Middle frontal gyrus (tissue), 1 donor: ENCODE measurements at regions not wholly inside any gene's neighbourhood (a gene's known extent, or its start where the extent isn't known, plus 50 kb on each side); places are given as distances from the start of the nearest gene placed in this dataset.

Experiments
- DNase-seq: peaks from one replicate; pipeline ENCODE4 v3.0.0-alpha.2; 2015; ENCODE audit warnings: low spot score; ENCODE audit errors: extremely low spot score

GRCh38 chr20:60815656-60816055 lies 436.4 kb upstream of the CDH4 start:
- DNase-seq: no peak

DNA sequence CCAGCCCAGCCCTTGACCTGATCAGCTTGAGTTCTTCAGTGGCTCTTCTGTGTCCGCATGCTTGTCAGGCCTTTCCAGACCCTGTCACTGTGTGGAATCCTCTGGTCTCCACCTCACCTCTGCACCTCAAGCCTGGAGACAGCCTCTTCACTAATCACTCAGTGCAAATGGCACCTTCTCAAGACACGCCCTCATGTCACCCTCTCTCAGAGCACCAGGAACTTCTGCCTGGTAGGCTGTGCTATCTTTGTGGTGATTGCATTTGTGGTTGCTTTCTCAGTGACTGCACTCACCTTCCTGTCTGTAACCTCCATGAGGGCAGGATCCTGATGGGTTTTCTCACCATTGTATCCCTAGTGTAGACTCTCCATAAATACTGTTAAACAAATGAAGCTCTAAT lies 435.2 kb upstream of the CDH4 start:
- DNase-seq: no peak

DNA sequence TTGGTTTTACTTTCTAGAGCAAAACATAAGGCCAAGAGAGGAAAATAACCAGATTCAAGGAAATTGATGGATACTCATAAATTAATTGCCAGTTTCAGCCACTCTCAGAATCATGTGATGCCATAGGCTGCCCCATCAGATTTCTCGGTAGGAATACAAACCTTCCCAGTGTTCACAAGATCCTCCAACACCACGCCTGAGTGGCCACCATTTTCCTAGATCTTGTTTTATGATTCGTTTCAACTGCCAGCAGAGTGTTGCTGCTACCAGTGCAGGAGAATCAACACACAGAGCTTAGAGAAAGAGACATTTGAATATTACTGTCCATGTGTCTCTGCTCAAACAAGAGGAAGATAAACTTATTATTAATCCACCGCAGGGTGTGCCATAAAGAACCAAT lies 434.2 kb upstream of the CDH4 start:
- no peak for DNase-seq

DNA sequence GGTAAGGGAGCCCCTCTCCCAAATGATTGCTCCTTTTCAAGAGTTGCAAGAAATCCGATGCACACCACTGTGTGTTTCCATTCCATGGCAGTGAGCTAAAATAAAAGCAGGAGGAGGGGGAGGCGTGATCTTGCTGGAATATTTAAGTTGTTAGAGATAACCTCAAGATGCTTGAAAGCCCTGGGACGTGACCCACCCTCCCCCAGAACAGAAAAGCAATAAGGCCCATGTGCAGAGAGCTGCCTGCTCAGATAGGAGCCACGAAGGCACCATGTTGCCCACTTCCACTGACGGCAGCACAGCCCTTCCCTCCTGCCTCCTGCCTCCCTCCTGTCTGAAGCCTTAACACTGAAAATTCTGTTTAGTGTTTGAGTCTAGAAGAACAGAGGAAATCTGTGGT lies 432.6 kb upstream of the CDH4 start:
- DNase-seq: no peak

- no peak for DNase-seq
Measured at GRCh38 chr20:60820149-60820548, 431.9 kb upstream of the CDH4 start.

DNA sequence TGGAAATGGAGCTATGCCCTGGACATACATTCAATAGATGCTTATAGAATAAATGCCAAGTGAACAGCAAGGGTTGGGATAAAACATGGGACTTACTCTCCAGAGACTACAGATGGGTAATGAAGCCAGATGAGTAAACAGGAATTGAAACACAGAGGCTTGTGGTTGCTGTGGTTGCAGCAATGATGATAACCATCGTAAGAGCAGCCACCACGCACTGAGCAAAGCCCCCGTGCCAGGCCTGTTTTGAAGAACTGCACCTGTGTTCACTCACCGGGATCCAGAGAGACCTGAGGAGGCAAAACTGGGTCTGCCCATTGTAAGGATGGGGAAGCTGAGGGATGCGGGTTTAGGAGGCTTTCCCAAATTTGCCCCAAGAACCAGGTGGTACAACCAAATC lies 431.1 kb upstream of the CDH4 start:
- no peak for DNase-seq

DNA sequence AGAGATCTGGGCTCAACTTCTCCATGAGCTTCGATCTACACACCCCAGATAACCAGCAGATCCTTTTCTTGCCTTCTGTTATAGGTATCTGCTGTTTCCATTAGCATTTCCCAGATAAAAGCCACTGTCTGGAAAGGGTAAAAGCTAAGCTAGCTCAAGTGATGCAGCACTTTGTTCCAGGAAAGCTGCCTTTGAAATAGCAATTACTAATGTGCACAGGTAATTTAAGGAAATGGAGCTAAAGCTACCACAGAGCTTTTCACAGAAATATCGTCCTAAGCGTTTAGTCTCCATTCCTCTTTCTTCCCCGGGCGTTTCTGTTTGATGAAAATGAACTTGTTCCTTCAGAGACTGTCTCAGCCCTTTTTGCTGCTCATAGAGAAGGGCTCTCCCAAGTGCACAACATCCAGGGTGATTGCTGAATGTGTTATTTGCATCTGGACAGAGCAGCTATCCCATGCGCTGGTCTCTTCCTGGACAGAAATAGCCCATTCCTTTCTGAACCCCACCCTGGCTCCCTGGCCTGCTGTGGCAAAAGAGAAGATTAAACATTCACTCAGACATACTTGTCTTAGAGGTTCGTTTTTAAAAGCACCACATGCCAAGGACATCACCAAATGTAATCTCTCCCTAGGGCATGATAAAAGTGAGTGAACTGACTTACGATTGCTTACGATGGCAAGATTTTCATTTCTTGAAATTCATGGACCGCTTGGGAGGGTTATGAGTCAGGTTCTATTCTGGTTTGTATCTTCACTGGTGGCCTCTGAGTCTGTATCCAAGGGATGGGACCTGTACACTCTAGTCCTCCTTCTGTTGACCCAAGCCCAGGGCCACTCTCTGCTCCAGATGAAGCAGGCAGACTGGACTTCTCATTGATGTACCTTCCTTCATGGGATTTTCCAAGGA lies 429.1 kb upstream of the CDH4 start:
- no peak for DNase-seq

GRCh38 chr20:60835876-60836275 lies 416.2 kb upstream of the CDH4 start:
- no peak for DNase-seq

DNA sequence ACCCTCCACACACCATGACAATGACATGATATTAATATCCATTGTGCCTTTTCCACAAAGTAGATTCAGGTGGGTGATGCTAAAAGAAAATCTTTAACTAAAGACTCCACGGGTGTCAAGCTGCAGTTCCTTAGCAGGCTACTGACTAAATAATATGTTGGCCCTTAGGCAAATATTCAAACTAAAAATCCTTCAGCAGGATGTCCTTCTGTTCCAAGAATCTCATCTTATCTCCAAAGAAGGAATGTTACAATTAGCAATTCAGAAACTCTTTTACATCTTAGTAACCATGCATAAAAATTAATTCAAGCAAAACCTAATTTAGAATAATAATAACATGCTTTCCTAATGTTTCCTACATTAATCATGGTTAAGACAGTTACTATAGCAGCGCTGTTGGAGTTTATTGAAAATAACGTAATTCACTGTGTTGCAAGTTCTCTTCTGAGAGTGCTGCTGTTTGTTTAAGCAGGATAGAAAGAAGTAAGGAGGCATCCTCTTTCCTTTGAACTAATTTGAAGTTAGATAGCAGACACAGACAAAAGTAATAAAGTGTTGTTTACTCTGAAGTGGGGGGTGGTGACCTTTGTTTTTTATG lies 414.8 kb upstream of the CDH4 start:
- DNase-seq: no peak

DNA sequence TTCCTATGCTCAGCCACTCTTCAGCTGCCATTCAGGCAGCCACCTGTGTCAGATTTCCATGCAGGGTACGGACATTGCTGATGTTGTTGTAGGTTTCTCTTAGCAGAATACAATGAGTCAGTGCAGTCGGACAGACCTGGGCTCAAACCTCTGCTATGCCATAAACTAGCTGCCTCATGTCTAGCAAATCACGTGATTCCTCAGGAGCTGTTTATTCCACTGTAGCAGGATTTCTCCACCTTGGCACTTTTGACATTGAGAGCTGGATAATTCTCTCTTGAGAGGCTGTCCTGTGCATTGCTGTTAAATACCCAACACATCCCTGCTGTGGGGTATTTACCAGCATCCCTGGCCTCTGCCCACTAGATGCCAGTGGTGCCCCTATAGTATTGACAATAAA lies 413.8 kb upstream of the CDH4 start:
- DNase-seq: no peak

DNA sequence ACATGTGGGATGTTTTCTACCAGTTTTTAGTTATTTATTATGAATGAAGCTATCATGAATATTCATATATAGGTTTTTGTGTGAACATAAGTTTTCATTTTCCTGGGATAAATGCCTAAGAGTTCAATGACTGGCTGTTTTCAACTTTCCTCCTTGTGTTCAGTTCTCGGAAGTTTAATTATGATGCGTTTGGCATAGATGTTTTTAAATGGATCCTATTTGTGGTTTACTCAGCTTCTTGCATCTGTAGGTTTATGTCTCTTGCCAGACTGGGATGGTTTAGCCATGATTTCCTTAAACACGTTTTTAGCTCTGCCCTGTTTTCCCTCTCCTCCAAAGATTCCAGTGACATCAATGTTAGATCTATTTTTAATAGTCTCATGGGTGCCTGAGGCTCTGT lies 411.1 kb upstream of the CDH4 start:
- DNase-seq: no peak

DNA sequence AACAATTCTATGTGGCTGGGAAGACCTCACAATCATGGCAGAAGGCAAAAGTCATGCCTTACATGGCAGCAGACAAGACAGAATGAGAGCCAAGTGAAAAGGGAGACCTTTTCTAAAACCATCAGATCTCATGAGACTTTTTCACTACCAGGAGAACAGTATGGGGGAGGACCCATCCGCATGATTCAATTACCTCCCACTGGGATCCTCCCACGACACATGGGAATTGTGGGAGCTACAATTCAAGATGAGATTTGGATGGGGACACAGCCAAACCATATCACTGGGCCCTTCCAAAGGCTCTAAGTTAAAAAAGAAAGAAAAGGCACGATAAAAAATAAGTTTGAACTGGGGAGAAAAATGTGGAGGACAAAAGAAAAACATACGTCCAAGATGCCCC lies 406.9 kb upstream of the CDH4 start:
- no peak for DNase-seq

DNA sequence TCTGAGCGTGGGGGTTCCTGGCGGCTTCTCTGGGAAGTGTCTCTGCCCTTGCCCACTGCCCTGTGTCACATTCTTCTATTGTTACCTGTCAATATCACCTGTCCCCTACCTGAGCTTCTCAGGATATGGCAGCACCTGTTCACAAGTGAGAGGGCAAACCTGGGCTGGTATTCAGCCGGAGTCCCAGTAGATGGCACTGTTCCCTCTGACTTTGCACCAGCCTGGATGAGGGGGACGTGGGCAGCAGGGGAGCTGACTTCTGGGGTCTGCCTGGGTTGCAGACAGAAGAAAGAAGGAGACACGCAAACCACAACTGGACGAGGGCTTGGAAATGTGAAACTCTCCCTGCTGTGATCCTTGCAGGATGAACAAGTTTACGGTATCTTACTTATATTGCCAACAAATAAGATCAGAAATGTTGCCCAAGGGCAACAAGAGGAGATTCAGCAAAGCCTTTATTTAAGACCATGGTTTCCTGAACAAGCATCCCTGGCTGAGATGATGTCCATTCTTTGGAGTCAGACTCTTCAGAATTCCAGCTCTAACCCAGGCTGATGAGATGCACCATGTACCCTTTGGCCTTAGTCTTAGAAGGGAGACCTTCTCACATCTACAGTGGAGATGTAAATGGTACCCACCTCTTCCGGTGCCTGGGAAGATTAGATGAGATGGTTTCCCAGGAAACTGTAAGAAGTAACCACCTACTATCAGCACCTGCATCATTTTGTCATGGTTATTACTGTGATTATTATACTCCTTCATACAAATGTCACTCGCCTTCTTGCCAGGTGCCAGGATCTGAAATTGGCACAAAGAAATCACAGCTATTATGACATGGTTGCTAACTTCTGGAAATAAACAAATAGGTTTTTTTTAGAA lies 400.0 kb upstream of the CDH4 start:
- DNase-seq: no peak

GRCh38 chr20:60857708-60858107 lies 394.4 kb upstream of the CDH4 start:
- DNase-seq: no peak

DNA sequence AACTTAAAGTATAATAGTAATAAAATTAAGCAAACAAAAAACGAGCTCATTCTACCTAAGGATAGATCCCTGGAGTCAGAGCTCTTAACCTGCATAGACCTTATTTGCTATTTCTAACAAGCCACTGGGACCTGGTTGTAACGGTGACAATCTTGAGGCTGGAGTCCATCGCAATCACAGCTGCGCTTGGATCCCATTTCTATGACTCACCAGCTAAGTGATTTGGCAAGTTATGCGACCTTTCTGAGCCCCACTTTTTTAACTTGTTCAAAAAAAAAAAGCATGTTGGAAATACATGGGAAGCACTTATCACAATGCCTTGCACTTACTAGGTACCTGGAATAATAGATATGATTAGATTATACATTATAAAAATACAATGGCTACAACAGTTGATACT lies 389.5 kb upstream of the CDH4 start:
- no peak for DNase-seq

DNA sequence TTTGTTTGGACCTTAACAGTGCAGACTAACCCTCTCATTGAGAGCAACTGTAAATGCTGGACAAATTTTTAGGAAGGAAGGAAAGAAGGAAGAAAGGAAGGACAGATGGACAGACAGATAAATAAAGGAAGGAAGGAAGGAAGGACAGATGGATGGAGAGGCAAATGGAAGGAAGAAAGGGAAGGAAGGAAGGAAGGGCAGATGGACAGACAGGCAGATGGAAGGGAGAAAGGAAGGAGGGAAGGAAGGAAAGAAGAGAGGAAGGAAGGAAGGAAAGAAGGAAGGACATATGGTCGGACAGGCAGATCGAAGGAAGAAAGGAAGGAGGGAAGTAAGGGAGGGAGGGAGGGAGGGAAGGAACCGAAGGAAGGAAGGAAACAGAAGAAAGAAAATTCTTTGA lies 388.5 kb upstream of the CDH4 start:
- DNase-seq: no peak

DNA sequence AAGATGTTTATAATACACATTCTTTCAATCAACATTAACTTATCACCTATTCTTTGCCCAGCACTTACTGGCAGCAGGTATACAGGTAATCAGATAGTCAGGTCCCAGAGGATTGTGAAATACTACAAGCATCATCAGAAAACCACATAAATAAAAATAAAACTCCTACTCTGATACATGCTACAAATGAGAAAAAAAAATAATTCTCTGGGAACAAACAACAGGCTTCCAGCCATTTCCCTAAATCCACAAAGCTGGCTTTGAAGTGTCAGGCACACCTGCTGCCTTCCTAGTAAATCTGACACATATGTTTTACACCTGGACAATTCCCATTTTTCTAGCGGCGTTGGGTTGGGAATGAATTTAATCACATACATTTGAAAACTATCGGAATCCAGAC lies 384.5 kb upstream of the CDH4 start:
- no peak for DNase-seq

- no peak for DNase-seq
Measured at GRCh38 chr20:60868316-60868891, 383.7 kb upstream of the CDH4 start.

DNA sequence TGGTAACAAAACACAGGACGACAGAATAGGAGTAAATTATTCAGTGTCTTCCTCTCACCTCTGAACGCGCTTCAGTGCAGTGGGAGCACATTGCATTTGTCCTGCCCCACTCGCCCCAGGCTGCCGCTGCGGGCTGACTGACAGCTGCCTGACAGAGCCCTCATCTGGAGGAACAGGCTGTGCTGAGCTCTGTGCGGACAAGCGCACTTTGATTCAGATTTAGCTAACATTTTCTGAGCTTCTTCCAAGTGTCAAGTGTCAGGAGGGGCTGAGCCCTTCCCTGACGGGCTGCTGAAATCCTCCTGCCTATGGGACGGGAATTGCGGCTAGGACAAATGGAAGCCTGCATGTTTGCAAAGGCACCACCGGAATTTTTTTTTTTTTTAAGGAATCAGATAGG lies 383.0 kb upstream of the CDH4 start:
- no peak for DNase-seq

- DNase-seq: no peak
Measured at GRCh38 chr20:60869625-60870024, 382.4 kb upstream of the CDH4 start.

GRCh38 chr20:60870040-60870439 lies 382.0 kb upstream of the CDH4 start:
- no peak for DNase-seq

DNA sequence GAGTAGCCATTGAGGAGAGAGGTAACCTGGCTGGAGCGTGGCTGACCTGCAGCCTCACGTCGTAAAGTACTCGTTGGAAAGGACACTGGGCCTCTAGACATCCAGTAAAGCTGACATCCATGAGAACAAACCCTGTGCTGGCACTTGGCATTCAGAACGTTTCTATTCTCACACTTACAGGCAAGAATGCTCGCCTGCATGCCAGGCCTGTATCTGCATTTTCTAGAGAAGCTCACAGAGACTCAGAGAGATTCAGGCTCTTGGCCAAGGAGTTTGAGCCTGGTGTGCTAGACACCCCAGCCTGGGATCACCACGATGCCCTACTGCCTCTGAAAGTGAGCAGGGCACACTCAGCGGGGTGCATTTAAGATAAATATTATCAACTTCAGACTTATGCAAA lies 379.8 kb upstream of the CDH4 start:
- no peak for DNase-seq
